ENCODE measurements at regions not wholly inside any gene's neighbourhood (a gene's known extent, or its start where the extent isn't known, plus 50 kb on each side); places are given as distances from the start of the nearest gene placed in this dataset.

- peak; percentile 49 for DNase-seq
These were observed 676.9 kb downstream of the HACE1 start for GRCh38 chr6:104182811-104183210.

- no peak for DNase-seq
These were observed 686.1 kb downstream of the HACE1 start for GRCh38 chr6:104173668-104174067.

GRCh38 chr6:104170401-104170800, 689.3 kb downstream of the HACE1 start:
- no peak for DNase-seq

GRCh38 chr6:104166055-104166668, 693.6 kb downstream of the HACE1 start:
- no peak for DNase-seq

- DNase-seq: peak; percentile 1
These were observed 697.6 kb downstream of the HACE1 start for GRCh38 chr6:104162036-104162669.

- no peak for DNase-seq
These were observed 700.6 kb downstream of the HACE1 start for GRCh38 chr6:104159045-104159618.

- no peak for DNase-seq
These were observed 716.0 kb downstream of the HACE1 start for GRCh38 chr6:104143757-104144156.

- DNase-seq: no peak
These were observed 724.8 kb downstream of the HACE1 start for GRCh38 chr6:104134876-104135275.

- DNase-seq: no peak
These were observed 729.4 kb downstream of the HACE1 start for GRCh38 chr6:104130343-104130742.

GRCh38 chr6:104126315-104127005, 733.3 kb downstream of the HACE1 start:
- no peak for DNase-seq

GRCh38 chr6:104123227-104123626, 736.5 kb downstream of the HACE1 start:
- no peak for DNase-seq

- no peak for DNase-seq
These were observed 741.4 kb downstream of the HACE1 start for GRCh38 chr6:104118274-104118673.

GRCh38 chr6:104109806-104110205, 749.9 kb downstream of the HACE1 start:
- DNase-seq: no peak

GRCh38 chr6:104108634-104109033, 751.1 kb downstream of the HACE1 start:
- DNase-seq: no peak

- no peak for DNase-seq
These were observed 763.9 kb downstream of the HACE1 start for GRCh38 chr6:104095661-104096416.

- no peak for DNase-seq
These were observed 772.0 kb downstream of the HACE1 start for GRCh38 chr6:104087765-104088164.

- DNase-seq: no peak
These were observed 791.4 kb downstream of the HACE1 start for GRCh38 chr6:104068281-104068680.

GRCh38 chr6:104064876-104065275, 794.8 kb downstream of the HACE1 start:
- DNase-seq: no peak

- no peak for DNase-seq
These were observed 809.3 kb downstream of the HACE1 start for GRCh38 chr6:104050455-104050854.

GRCh38 chr6:104046426-104046825, 813.3 kb downstream of the HACE1 start:
- DNase-seq: no peak

- DNase-seq: no peak
These were observed 828.4 kb downstream of the HACE1 start for GRCh38 chr6:104031346-104031745.

- DNase-seq: no peak
These were observed 837.6 kb downstream of the HACE1 start for GRCh38 chr6:104022126-104022525.

GRCh38 chr6:104019075-104019753, 840.5 kb downstream of the HACE1 start:
- no peak for DNase-seq

All from midbrain (tissue), 1 donor.